Breast epithelium (tissue), 4 donors: ENCODE measurements at regions not wholly inside any gene's neighbourhood (a gene's known extent, or its start where the extent isn't known, plus 50 kb on each side); places are given as distances from the start of the nearest gene placed in this dataset.

Source experiments
- DNase-seq, 2 donors: peaks; one replicate each; pipeline ENCODE4 v3.0.0-alpha.2; 2019; ENCODE audit warnings: low spot score in 2 of 2
- H3K27ac ChIP-seq, 2 donors: fragments of 200-600 bp; sonication (generic) in 1 of 2; one replicate each; pipeline ENCODE4 v1.5.1; 2016 to 2019; ENCODE audit warnings: mild to moderate bottlenecking in 1 of 2
- H3K27me3 ChIP-seq, 2 donors: fragments of 200-600 bp; sonication (generic) in 1 of 2; one replicate each; pipeline versions ENCODE4 v1.5.1 to v1.6.0; 2017 to 2019; ENCODE audit warnings: control low read depth in 1 of 2, mild to moderate bottlenecking in 1 of 2
- H3K36me3 ChIP-seq: fragments of 200-600 bp; one replicate; pipeline ENCODE4 v1.5.1; 2019
- H3K4me1 ChIP-seq, 2 donors: fragments of 200-600 bp; sonication (generic); one replicate each; pipeline ENCODE4 v1.5.1; 2016 to 2019; ENCODE audit warnings: control low read depth in 1 of 2
- H3K4me3 ChIP-seq, 3 donors: fragments of 200-600 bp; sonication (generic); 1 replicate in 2 of 3; 2 replicates in 1 of 3; pipeline ENCODE4 v1.5.1; 2016 to 2019; ENCODE audit warnings: mild to moderate bottlenecking in 3 of 3, moderate library complexity in 2 of 3
- H3K9me3 ChIP-seq, 2 donors: fragments of 200-600 bp; sonication (generic) in 1 of 2; one replicate each; pipeline ENCODE4 v1.5.1; 2016 to 2019; ENCODE audit warnings: control low read depth in 1 of 2
- POLR2A ChIP-seq: fragments of 450-650 bp; IDR thresholded peaks from one replicate; pipeline ENCODE4 v1.6.1; 2016; ENCODE audit warnings: antibody characterized with exemption, mild to moderate bottlenecking, moderate library complexity
- POLR2AphosphoS5 ChIP-seq, 3 donors: sonication (generic); formaldehyde crosslinking; IDR thresholded peaks; one replicate each; pipeline ENCODE4 v1.6.1; 2017; ENCODE audit warnings: antibody characterized with exemption in 3 of 3
- intact Hi-C: fragments of 100-400 bp; cut with DNase I; formaldehyde crosslinking; loops from one replicate; pipeline ENCODE4 v1.15.1; 2023; ENCODE audit warnings: low total_unique reads
- TF ChIP-seq, protein P1 (sequence below), 3 donors: fragments of 450-650 bp; IDR thresholded peaks; one replicate each; pipeline ENCODE4 v1.5.1; 2016 to 2017; ENCODE audit warnings: antibody characterized with exemption in 3 of 3, mild to moderate bottlenecking in 3 of 3, moderate library complexity in 3 of 3

DNA sequence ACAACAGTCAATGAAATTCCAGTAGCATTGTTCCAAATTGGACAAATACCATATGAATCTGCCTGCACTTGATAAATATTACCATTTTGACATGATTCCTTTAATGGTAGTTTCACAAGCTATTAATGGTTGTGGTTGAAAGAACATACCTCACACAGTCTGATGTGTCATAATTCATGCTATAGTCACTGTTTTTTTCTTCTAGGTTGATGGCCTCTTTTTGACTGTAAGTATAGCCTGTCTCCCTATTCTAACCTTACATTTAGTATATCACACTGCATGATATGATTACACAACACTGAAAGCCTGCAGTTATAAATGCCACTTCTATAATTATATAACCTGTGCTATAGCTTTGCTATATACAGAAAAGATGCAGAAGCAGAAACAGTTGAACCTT lies 834.1 kb downstream of the NSUN3 start:
- Histone ChIP-seq H3K4me1 (no peaks in the 10 kb centered on the region), H3K27ac (no peak overlapping the region), H3K36me3 (no peaks in the 10 kb centered on the region), H3K4me3 (no peak overlapping the region), H3K9me3 (no peaks in the 10 kb centered on the region), H3K27me3 (no peaks in the 10 kb centered on the region)
- intact Hi-C loops: no loop called here
- no peak for DNase-seq
- TF ChIP-seq, protein P1, sequence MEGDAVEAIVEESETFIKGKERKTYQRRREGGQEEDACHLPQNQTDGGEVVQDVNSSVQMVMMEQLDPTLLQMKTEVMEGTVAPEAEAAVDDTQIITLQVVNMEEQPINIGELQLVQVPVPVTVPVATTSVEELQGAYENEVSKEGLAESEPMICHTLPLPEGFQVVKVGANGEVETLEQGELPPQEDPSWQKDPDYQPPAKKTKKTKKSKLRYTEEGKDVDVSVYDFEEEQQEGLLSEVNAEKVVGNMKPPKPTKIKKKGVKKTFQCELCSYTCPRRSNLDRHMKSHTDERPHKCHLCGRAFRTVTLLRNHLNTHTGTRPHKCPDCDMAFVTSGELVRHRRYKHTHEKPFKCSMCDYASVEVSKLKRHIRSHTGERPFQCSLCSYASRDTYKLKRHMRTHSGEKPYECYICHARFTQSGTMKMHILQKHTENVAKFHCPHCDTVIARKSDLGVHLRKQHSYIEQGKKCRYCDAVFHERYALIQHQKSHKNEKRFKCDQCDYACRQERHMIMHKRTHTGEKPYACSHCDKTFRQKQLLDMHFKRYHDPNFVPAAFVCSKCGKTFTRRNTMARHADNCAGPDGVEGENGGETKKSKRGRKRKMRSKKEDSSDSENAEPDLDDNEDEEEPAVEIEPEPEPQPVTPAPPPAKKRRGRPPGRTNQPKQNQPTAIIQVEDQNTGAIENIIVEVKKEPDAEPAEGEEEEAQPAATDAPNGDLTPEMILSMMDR (IDR thresholded peaks at IDR 0.05): no peak
- no peak for TF ChIP-seq POLR2A
- no peak for TF ChIP-seq POLR2AphosphoS5 (IDR thresholded peaks at IDR 0.05)

DNA sequence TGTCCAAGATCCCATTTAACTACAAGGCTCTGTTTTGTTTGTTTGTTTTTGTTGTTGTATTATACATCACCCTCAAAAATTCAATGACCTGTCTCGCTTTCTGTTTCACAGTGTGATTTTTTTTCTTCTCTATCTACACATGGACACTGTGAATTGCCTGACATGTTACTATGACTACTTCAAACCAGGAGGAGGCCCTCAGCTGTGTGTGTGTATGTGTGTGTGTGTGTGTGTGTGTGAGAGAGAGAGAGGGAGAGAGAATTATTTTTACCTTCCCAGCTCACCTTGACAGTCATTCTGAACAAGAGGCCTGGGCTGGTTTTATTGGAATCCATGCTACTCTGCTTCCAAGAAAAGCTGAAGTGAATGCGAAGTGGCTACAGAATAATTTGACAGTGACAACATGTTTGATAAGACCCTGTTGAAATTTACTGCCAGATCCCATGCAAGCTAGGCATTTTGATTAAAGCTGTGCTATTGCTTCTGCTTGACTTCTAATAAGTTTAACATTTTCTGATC lies 841.4 kb downstream of the NSUN3 start:
- no peak for DNase-seq
- Histone ChIP-seq H3K27me3 (no peaks in the 10 kb centered on the region), H3K27ac (no peak overlapping the region), H3K4me3 (no peak overlapping the region), H3K9me3 (no peaks in the 10 kb centered on the region), H3K36me3 (no peaks in the 10 kb centered on the region), H3K4me1 (no peaks in the 10 kb centered on the region)
- TF ChIP-seq POLR2AphosphoS5 (IDR thresholded peaks at IDR 0.05) (no peak), POLR2A (no peak)
- intact Hi-C loops: no loop called here

DNA sequence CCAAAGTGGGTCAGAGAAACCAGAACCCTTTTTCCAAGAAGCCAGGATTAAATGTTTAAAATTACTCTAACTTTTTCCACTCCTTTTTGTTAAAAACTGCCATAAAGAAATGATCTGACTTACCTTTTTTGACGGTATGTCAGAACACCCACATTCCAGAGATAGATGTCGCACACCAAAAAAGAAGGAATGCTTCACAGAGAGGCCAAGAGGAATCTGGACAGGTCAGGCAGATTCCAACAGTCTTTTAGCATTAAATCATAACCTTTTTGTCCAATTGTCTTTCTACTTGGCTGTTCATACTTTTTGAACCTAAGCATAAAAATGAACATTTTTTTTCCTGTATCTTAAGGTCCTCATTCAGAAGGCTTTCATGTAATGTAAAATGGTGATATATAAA lies 846.9 kb downstream of the NSUN3 start:
- H3K27ac ChIP-seq: no peak overlapping the region
- intact Hi-C loops: no loop called here
- H3K27me3 ChIP-seq: no peaks in the 10 kb centered on the region
- DNase-seq: no peak
- no peaks in the 10 kb centered on the region for H3K36me3 ChIP-seq
- TF ChIP-seq POLR2AphosphoS5 (IDR thresholded peaks at IDR 0.05) (no peak), POLR2A (no peak)
- TF ChIP-seq, protein P1 (IDR thresholded peaks at IDR 0.05): no peak
- no peak overlapping the region for H3K4me3 ChIP-seq
- no peaks in the 10 kb centered on the region for H3K9me3 ChIP-seq
- no peaks in the 10 kb centered on the region for H3K4me1 ChIP-seq

DNA sequence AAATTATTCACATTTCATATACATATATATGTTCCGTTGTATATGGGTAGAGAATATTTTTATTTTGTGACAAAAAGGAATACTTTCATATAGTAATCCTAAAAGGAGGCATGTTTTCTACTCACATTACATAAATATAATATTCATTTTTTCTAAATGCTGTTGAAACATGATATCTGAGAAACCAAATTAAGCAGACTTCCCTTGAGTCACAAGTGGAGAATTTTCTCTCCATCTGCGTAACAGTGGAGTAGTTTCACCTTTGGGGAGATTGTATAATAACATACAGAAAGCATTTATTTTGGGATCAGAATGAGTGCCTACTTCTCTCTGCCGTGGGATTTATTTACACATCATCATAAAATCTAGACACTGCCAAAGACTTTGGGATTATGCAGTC lies 849.8 kb downstream of the NSUN3 start:
- intact Hi-C loops: no loop called here
- no peaks in the 10 kb centered on the region for H3K27me3 ChIP-seq
- DNase-seq: no peak
- H3K36me3 ChIP-seq: no peaks in the 10 kb centered on the region
- TF ChIP-seq POLR2AphosphoS5 (IDR thresholded peaks at IDR 0.05): no peak
- no peak for TF ChIP-seq POLR2A
- TF ChIP-seq, protein P1 (IDR thresholded peaks at IDR 0.05): no peak
- no peaks in the 10 kb centered on the region for H3K9me3 ChIP-seq
- no peak overlapping the region for H3K4me3 ChIP-seq
- no peaks in the 10 kb centered on the region for H3K4me1 ChIP-seq
- H3K27ac ChIP-seq: no peak overlapping the region

DNA sequence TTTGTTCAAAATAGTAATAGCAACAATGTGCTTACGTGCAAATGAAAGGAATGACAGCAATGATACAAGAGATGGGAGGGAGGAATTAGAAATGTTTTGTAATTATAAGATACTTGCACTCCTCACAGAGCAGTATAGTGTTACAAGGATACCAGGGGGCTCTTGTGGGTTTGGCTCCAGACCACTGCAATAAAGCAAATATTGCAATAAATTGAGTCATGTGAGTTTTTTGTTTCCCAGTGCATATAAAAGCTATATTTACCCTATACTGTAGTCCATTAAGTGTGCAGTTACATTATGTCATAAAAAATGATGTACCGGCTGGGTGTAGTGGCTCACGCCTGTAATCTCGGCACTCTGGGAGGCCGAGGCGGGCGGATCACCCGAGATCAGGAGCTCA lies 864.3 kb downstream of the NSUN3 start:
- Histone ChIP-seq H3K27me3 (no peaks in the 10 kb centered on the region), H3K4me1 (no peaks in the 10 kb centered on the region), H3K36me3 (no peaks in the 10 kb centered on the region), H3K9me3 (no peaks in the 10 kb centered on the region), H3K4me3 (no peak overlapping the region), H3K27ac (no peak overlapping the region)
- no peak for TF ChIP-seq POLR2A
- TF ChIP-seq, protein P1 (IDR thresholded peaks at IDR 0.05): no peak
- intact Hi-C loops: no loop called here
- no peak for DNase-seq

DNA sequence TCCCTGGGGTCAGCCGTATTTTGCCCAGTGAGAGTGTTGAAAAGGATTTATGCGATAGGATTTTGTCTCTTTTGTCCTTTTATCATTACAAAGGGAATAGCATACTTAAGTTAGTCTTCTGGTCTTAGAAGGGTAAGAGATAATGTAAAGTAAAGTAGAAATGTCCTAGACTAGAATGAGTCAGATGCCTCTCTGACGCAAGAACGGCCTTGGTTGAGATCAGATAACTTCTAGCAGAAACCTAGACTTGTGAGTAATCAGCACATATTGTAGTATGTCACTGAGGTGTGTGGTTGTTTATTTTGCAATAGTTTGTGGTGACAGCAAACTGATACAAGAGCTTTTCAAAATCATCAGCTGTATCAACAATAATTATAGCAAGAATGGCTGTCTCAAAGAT lies 866.1 kb downstream of the NSUN3 start:
- H3K36me3 ChIP-seq: no peaks in the 10 kb centered on the region
- H3K27me3 ChIP-seq: no peaks in the 10 kb centered on the region
- TF ChIP-seq POLR2A (no peak), POLR2AphosphoS5 (IDR thresholded peaks at IDR 0.05) (no peak)
- TF ChIP-seq, protein P1 (IDR thresholded peaks at IDR 0.05): no peak
- no peaks in the 10 kb centered on the region for H3K4me1 ChIP-seq
- intact Hi-C loops: no loop called here
- no peak overlapping the region for H3K27ac ChIP-seq
- H3K4me3 ChIP-seq: no peak overlapping the region
- H3K9me3 ChIP-seq: no peaks in the 10 kb centered on the region
- no peak for DNase-seq
